Endodermal cell (in vitro differentiated cells): ENCODE measurements at regions not wholly inside any gene's neighbourhood (a gene's known extent, or its start where the extent isn't known, plus 50 kb on each side); places are given as distances from the start of the nearest gene placed in this dataset.

Source experiments
- DNase-seq: peaks from one replicate; pipeline ENCODE4 v3.0.0-alpha.2; 2017
- H3K27ac ChIP-seq: 2 replicates; pipeline ENCODE4 v1.5.1; 2013; ENCODE audit warnings: mild to moderate bottlenecking, low read depth, low read length, moderate library complexity
- H3K27me3 ChIP-seq: 2 replicates; pipeline ENCODE4 v1.6.1; 2013; ENCODE audit warnings: mild to moderate bottlenecking, low read length, moderate library complexity; ENCODE audit not compliant: insufficient read depth, control insufficient read depth, poor library complexity, severe bottlenecking
- H3K36me3 ChIP-seq: 2 replicates; pipeline ENCODE4 v1.7.0; 2013; ENCODE audit warnings: mild to moderate bottlenecking, low read length, moderate library complexity; ENCODE audit not compliant: control insufficient read depth, insufficient read depth
- H3K4me1 ChIP-seq: one replicate; pipeline ENCODE4 v1.7.0; 2013; ENCODE audit warnings: low read length; ENCODE audit not compliant: control insufficient read depth, insufficient read depth
- H3K4me3 ChIP-seq: 2 replicates; pipeline ENCODE4 v1.5.1; 2013; ENCODE audit warnings: mild to moderate bottlenecking, low read length, moderate library complexity
- H3K9ac ChIP-seq: 2 replicates; pipeline ENCODE4 v1.6.1; 2013; ENCODE audit warnings: mild to moderate bottlenecking, low read length, moderate library complexity; ENCODE audit not compliant: poor library complexity, severe bottlenecking; ENCODE audit errors: extremely low read depth
- H3K9me3 ChIP-seq: 2 replicates; pipeline ENCODE4 v1.6.1; 2013; ENCODE audit warnings: mild to moderate bottlenecking, low read length, moderate library complexity; ENCODE audit not compliant: control insufficient read depth
- H3K27ac Mint-ChIP-seq: 2 replicates; pipeline ENCODE4 v1.8.0; 2020; ENCODE audit warnings: mixed read lengths
- H3K27me3 Mint-ChIP-seq: 2 replicates; pipeline ENCODE4 v1.8.0; 2021; ENCODE audit warnings: mild to moderate bottlenecking, mixed read lengths; ENCODE audit not compliant: insufficient read depth
- H3K36me3 Mint-ChIP-seq: 2 replicates; pipeline ENCODE4 v1.8.0; 2020; ENCODE audit warnings: low read depth, mixed read lengths
- H3K4me1 Mint-ChIP-seq: 2 replicates; pipeline ENCODE4 v1.8.0; 2020; ENCODE audit warnings: mixed read lengths
- H3K4me3 Mint-ChIP-seq: 2 replicates; pipeline ENCODE4 v1.8.0; 2020; ENCODE audit warnings: mild to moderate bottlenecking, moderate library complexity, mixed read lengths
- H3K9me3 Mint-ChIP-seq: 2 replicates; pipeline ENCODE4 v1.8.0; 2020; ENCODE audit warnings: mild to moderate bottlenecking, mixed read lengths
- WGBS, 2 experiments: methylation state at CpG; one replicate each; pipeline versions ENCODE4 v1.1.5 to v1.1.7; 2013; ENCODE audit warnings: missing lambda C conversion rate in 2 of 2, mixed read lengths in 1 of 2; ENCODE audit not compliant: insufficient coverage in 1 of 2, insufficient read length in 1 of 2; 5-methylcytosine and 5-hydroxymethylcytosine counted together
- TF ChIP-seq, protein P1 (sequence below): fragments of 200-600 bp; sonication (generic); conservative IDR thresholded peaks from 2 replicates; pipeline ENCODE4 v1.5.0; 2021; ENCODE audit warnings: antibody characterized with exemption, mild to moderate bottlenecking

DNA sequence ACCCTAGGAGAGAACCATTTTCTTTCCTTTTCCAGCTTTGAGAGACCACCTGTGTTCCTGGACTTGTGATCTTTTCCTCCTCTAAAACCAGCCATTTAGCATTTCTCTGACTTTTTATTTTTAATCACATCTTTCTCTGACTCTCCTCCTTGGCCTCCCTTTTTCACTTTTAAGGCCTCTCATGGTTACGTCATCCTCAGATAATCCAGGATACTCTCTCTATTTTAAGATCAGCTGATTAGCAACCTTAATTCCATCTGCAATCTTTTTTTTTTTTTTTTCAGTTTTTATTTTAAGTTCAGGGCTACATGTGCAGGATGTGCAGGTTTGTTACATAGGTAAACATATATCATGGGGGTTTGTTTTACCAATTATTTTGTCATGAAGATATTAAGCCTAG is 54.0 kb downstream of the RFPL4B start:
- peaks cover under 1% of the 10 kb centered on the region for H3K4me1 Mint-ChIP-seq
- no peak for DNase-seq
- H3K9me3 Mint-ChIP-seq: peaks cover 6% of the 10 kb centered on the region
- no peaks in the 10 kb centered on the region for H3K27me3 Mint-ChIP-seq
- Histone ChIP-seq H3K27me3 (no peaks in the 10 kb centered on the region), H3K4me1 (no peaks in the 10 kb centered on the region), H3K4me3 (no peak overlapping the region), H3K9ac (no peak overlapping the region), H3K36me3 (no peaks in the 10 kb centered on the region), H3K27ac (no peak overlapping the region), H3K9me3 (peaks cover 5% of the 10 kb centered on the region)
- no peaks in the 10 kb centered on the region for H3K36me3 Mint-ChIP-seq
- no peak overlapping the region for H3K4me3 Mint-ChIP-seq
- TF ChIP-seq, protein P1, sequence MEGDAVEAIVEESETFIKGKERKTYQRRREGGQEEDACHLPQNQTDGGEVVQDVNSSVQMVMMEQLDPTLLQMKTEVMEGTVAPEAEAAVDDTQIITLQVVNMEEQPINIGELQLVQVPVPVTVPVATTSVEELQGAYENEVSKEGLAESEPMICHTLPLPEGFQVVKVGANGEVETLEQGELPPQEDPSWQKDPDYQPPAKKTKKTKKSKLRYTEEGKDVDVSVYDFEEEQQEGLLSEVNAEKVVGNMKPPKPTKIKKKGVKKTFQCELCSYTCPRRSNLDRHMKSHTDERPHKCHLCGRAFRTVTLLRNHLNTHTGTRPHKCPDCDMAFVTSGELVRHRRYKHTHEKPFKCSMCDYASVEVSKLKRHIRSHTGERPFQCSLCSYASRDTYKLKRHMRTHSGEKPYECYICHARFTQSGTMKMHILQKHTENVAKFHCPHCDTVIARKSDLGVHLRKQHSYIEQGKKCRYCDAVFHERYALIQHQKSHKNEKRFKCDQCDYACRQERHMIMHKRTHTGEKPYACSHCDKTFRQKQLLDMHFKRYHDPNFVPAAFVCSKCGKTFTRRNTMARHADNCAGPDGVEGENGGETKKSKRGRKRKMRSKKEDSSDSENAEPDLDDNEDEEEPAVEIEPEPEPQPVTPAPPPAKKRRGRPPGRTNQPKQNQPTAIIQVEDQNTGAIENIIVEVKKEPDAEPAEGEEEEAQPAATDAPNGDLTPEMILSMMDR: no peak
- no peak overlapping the region for H3K27ac Mint-ChIP-seq
- 90 to 100% methylated on average over 1 of the region's 1 CpG for whole genome bisulfite sequencing, 2 experiments

DNA sequence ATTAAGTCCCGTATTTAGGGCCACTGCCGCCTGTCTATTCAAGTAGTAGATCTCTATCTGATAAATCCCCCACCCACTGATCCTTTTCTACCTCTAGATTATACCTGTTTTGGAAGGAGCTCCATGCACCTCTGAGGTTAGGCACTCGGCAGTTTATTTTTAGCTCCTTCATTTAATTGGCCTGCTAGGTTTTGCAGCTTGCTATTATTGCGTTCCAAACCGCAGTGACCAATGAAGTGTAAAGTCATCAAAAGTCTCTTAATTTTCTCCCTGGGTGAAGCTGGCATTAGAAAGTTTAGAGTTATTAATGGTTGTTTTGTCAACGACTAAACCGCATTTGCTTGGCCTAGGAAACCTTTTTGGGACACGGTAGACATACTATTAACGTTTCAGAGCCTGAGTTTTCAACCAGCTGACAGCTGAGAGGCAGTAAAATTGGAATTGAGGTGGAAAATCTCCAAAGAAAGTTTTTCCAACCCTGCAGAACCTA is 60.0 kb downstream of the RFPL4B start:
- TF ChIP-seq, protein P1: no peak
- no peak for DNase-seq
- Mint-ChIP-seq H3K27ac (no peak overlapping the region), H3K4me3 (no peak overlapping the region), H3K9me3 (no peaks in the 10 kb centered on the region), H3K36me3 (no peaks in the 10 kb centered on the region), H3K4me1 (peaks cover 8% of the 10 kb centered on the region), H3K27me3 (no peaks in the 10 kb centered on the region)
- no peak overlapping the region for H3K27ac ChIP-seq
- H3K27me3 ChIP-seq: no peaks in the 10 kb centered on the region
- H3K9me3 ChIP-seq: no peaks in the 10 kb centered on the region
- no peak overlapping the region for H3K9ac ChIP-seq
- 94 to 98% methylated on average over 9 of the region's 9 CpGs for WGBS, 2 experiments
- no peak overlapping the region for H3K4me3 ChIP-seq
- H3K36me3 ChIP-seq: no peaks in the 10 kb centered on the region
- no peaks in the 10 kb centered on the region for H3K4me1 ChIP-seq

DNA sequence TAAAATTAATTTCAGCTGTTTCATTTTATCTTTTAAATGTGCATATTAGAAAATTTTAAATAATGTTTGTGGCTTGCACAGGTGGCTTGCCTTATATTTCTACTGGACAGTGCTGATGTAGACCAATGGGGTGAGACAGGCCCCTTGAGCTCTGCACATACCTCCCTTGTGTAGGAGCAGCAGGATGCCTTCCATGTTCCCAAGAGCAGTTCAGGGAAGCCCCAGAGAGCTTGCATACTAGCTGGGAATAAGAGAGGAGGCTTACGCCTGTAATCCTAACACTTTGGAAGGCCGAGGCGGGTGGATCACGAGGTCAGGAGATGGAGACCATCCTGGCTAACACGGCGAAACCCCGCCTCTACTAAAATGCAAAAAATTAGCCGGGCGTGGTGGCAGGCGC is 61.4 kb downstream of the RFPL4B start:
- H3K4me1 Mint-ChIP-seq: peaks cover 8% of the 10 kb centered on the region
- H3K36me3 Mint-ChIP-seq: no peaks in the 10 kb centered on the region
- no peak overlapping the region for H3K4me3 ChIP-seq
- WGBS, 2 experiments: 89 to 94% methylated on average over 10 of the region's 10 CpGs
- no peak overlapping the region for H3K4me3 Mint-ChIP-seq
- TF ChIP-seq, protein P1: no peak
- H3K9ac ChIP-seq: no peak overlapping the region
- H3K9me3 ChIP-seq: no peaks in the 10 kb centered on the region
- H3K27ac ChIP-seq: no peak overlapping the region
- H3K27ac Mint-ChIP-seq: no peak overlapping the region
- no peaks in the 10 kb centered on the region for H3K9me3 Mint-ChIP-seq
- no peaks in the 10 kb centered on the region for H3K27me3 ChIP-seq
- no peaks in the 10 kb centered on the region for H3K36me3 ChIP-seq
- DNase-seq: no peak
- H3K27me3 Mint-ChIP-seq: no peaks in the 10 kb centered on the region
- no peaks in the 10 kb centered on the region for H3K4me1 ChIP-seq
